HCT116 (cell line): ENCODE measurements at regions not wholly inside any gene's neighbourhood (a gene's known extent, or its start where the extent isn't known, plus 50 kb on each side); places are given as distances from the start of the nearest gene placed in this dataset.

Experiments
- ATAC-seq: fragments of 200-7000 bp; cut with Tn5 transposase; 2 replicates; pipeline ENCODE4 v1.9.1; 2020; ENCODE audit warnings: mild to moderate bottlenecking, moderate library complexity
- BruUV-seq: library from RNA; stranded (reverse); fragments of 400-500 nt; replicated peaks from 2 replicates; lab custom pipeline; 2021; lab: Mats Ljungman, UMichigan
- CTCF ChIA-PET: fragments of 300-600 bp; sonication (Branson Sonifier 250); formaldehyde crosslinking; loops from one replicate; lab custom pipeline; 2021; ENCODE audit warnings: antibody characterized with exemption; lab: Charles Lee
- POLR2A ChIA-PET: fragments of 300-600, 350-600 bp; sonication (Branson Sonifier 250); formaldehyde crosslinking; loops from one replicate; lab custom pipeline; 2021; ENCODE audit warnings: antibody characterized with exemption; lab: Charles Lee
- RAD21 ChIA-PET, 2 experiments: fragments of 300-600 bp; sonication (Branson Sonifier 250); formaldehyde crosslinking; loops; one replicate each; lab custom pipeline; 2023; ENCODE audit warnings: low total read pairs in 2 of 2; ENCODE audit not compliant: uncharacterized antibody in 2 of 2, unreplicated experiment in 2 of 2, low non-redundant PET in 1 of 2; lab: Charles Lee
- DNase-seq: peaks from one replicate; pipeline ENCODE4 v3.0.0-alpha.2; 2010; ENCODE audit warnings: low read depth, low spot score
- H2AFZ ChIP-seq: fragments of 200-600 bp; shearing (Covaris generic), sonication (generic); 2 replicates; pipeline ENCODE4 v1.6.1; 2017; ENCODE audit warnings: low read depth, mixed run types, mixed read lengths, antibody characterized with exemption, low read length; ENCODE audit not compliant: poor library complexity, severe bottlenecking
- H3K27ac ChIP-seq: 2 replicates; pipeline ENCODE4 v1.5.1; 2012; ENCODE audit warnings: low read depth, low read length
- H3K27me3 ChIP-seq: fragments of 200-600 bp; sonication (generic); 2 replicates; pipeline ENCODE4 v1.6.1; 2016; ENCODE audit warnings: mixed run types, low read length, mixed read lengths; ENCODE audit not compliant: insufficient read depth
- H3K36me3 ChIP-seq, 2 experiments: fragments of 200-500 bp in 1 of 2; fragments of 200-600 bp in 1 of 2; sonication (Bioruptor generic) in 1 of 2; sonication (generic) in 1 of 2; 2 replicates each; pipeline versions ENCODE4 v1.5.1 to v1.6.1; 2014 to 2016; ENCODE audit warnings: low read length in 2 of 2, inconsistent platforms in 1 of 2, mixed read lengths in 1 of 2, mixed run types in 1 of 2; ENCODE audit not compliant: insufficient read depth in 2 of 2, control insufficient read depth in 1 of 2
- H3K4me1 ChIP-seq, 2 experiments: fragments of 200-600 bp in 1 of 2; sonication (generic) in 1 of 2; 2 replicates each; pipeline versions ENCODE4 v1.5.1 to v1.6.1; 2012 to 2017; ENCODE audit warnings: low read length in 2 of 2, inconsistent platforms in 1 of 2, mild to moderate bottlenecking in 1 of 2, mixed read lengths in 1 of 2, mixed run types in 1 of 2, moderate library complexity in 1 of 2; ENCODE audit not compliant: insufficient read depth in 2 of 2, control insufficient read depth in 1 of 2
- H3K4me2 ChIP-seq: fragments of 200-600 bp; sonication (generic); 2 replicates; pipeline ENCODE4 v1.6.1; 2017; ENCODE audit warnings: mixed run types, low read length, mixed read lengths
- H3K4me3 ChIP-seq, 2 experiments: fragments of 200-600 bp in 1 of 2; sonication (generic) in 1 of 2; replicated peaks in 1 of 2; 2 replicates each; pipeline ENCODE4 v1.5.1; 2011 to 2016; ENCODE audit warnings: low read length in 2 of 2, control low read depth in 1 of 2, low read depth in 1 of 2, mild to moderate bottlenecking in 1 of 2, mixed read lengths in 1 of 2, mixed run types in 1 of 2
- H3K79me2 ChIP-seq: fragments of 200-600 bp; sonication (generic); 2 replicates; pipeline ENCODE4 v1.6.1; 2017; ENCODE audit warnings: mild to moderate bottlenecking, mixed run types, low read length, moderate library complexity, mixed read lengths; ENCODE audit not compliant: insufficient read depth
- H3K9ac ChIP-seq: fragments of 200-600 bp; sonication (generic); 2 replicates; pipeline ENCODE4 v1.6.1; 2016; ENCODE audit warnings: low read length, mixed read lengths
- H3K9me2 ChIP-seq: fragments of 200-600 bp; sonication (generic), shearing (Covaris generic); 2 replicates; pipeline ENCODE4 v1.6.1; 2017; ENCODE audit warnings: mixed run types, mild to moderate bottlenecking, moderate library complexity; ENCODE audit not compliant: insufficient read depth
- H3K9me3 ChIP-seq, 2 experiments: fragments of 200-500 bp in 1 of 2; fragments of 200-600 bp in 1 of 2; sonication (Bioruptor generic) in 1 of 2; sonication (generic) in 1 of 2; 2 replicates each; pipeline ENCODE4 v1.6.1; 2014 to 2017; ENCODE audit warnings: low read length in 2 of 2, mixed read lengths in 2 of 2, inconsistent platforms in 1 of 2, low read depth in 1 of 2, mild to moderate bottlenecking in 1 of 2, mixed run types in 1 of 2, moderate library complexity in 1 of 2; ENCODE audit not compliant: control insufficient read depth in 1 of 2, insufficient read depth in 1 of 2
- H4K20me1 ChIP-seq: fragments of 200-600 bp; sonication (generic), shearing (Covaris generic); 2 replicates; pipeline ENCODE4 v1.6.1; 2017; ENCODE audit warnings: mixed run types, mild to moderate bottlenecking, moderate library complexity; ENCODE audit not compliant: insufficient read depth
- CEBPB ChIP-seq: IDR thresholded peaks from 2 replicates; pipeline ENCODE4 v1.6.1; 2012; ENCODE audit warnings: low read depth
- EGR1 ChIP-seq: IDR thresholded peaks from 2 replicates; pipeline ENCODE4 v1.6.1; 2012; ENCODE audit warnings: low read depth
- EZH2 ChIP-seq: fragments of 200-600 bp; sonication (generic); IDR thresholded peaks from 2 replicates; pipeline ENCODE4 v1.6.1; 2017; ENCODE audit warnings: antibody characterized with exemption, mixed run types
- EZH2phosphoT487 ChIP-seq: fragments of 200-600 bp; IDR thresholded peaks from 2 replicates; pipeline ENCODE4 v1.6.1; 2018; ENCODE audit warnings: antibody characterized with exemption, borderline replicate concordance
- FOSL1 ChIP-seq: IDR thresholded peaks from 2 replicates; pipeline ENCODE4 v1.6.1; 2012; ENCODE audit warnings: low read depth
- JUND ChIP-seq: IDR thresholded peaks from 2 replicates; pipeline ENCODE4 v1.6.1; 2012
- MAX ChIP-seq: IDR thresholded peaks from 2 replicates; pipeline ENCODE4 v1.6.1; 2012
- POLR2A ChIP-seq: IDR thresholded peaks from 2 replicates; pipeline ENCODE4 v1.7.0; 2011; ENCODE audit warnings: borderline replicate concordance; ENCODE audit not compliant: insufficient read depth, insufficient read length; ENCODE audit errors: extremely low read depth
- RAD21 ChIP-seq: IDR thresholded peaks from 2 replicates; pipeline ENCODE4 v1.6.1; 2012; ENCODE audit warnings: low read depth, mild to moderate bottlenecking
- SRF ChIP-seq: IDR thresholded peaks from 2 replicates; pipeline ENCODE4 v1.6.1; 2012; ENCODE audit warnings: low read depth
- YY1 ChIP-seq: IDR thresholded peaks from 2 replicates; pipeline ENCODE4 v1.6.1; 2011; ENCODE audit warnings: low read length, low read depth, moderate library complexity, mild to moderate bottlenecking; ENCODE audit not compliant: insufficient replicate concordance; ENCODE audit errors: extremely low read depth
- ZBTB33 ChIP-seq: IDR thresholded peaks from 2 replicates; pipeline ENCODE4 v1.6.1; 2011; ENCODE audit warnings: mild to moderate bottlenecking, low read length, moderate library complexity; ENCODE audit not compliant: insufficient replicate concordance; ENCODE audit errors: extremely low read depth
- ZFX ChIP-seq: fragments of 450-650 bp; IDR thresholded peaks from 2 replicates; pipeline ENCODE4 v1.6.1; 2017
- intact Hi-C: fragments of 100-400 bp; cut with micrococcal nuclease; formaldehyde crosslinking; loops from 2 replicates; pipeline ENCODE4 v1.10.0; 2022
- TF ChIP-seq, protein P1 (sequence below), 3 experiments: fragments of 200-600 bp in 1 of 3; sonication (generic) in 1 of 3; IDR thresholded peaks in 2 of 3; conservative IDR thresholded peaks in 1 of 3; 2 replicates each; pipeline ENCODE4 v1.5.1; 2012 to 2017; ENCODE audit warnings: low read depth in 2 of 3, low read length in 2 of 3, antibody characterized with exemption in 1 of 3, borderline replicate concordance in 1 of 3, control low read depth in 1 of 3, mild to moderate bottlenecking in 1 of 3, mixed read lengths in 1 of 3, mixed run types in 1 of 3, moderate library complexity in 1 of 3; ENCODE audit not compliant: insufficient read depth in 1 of 3

DNA sequence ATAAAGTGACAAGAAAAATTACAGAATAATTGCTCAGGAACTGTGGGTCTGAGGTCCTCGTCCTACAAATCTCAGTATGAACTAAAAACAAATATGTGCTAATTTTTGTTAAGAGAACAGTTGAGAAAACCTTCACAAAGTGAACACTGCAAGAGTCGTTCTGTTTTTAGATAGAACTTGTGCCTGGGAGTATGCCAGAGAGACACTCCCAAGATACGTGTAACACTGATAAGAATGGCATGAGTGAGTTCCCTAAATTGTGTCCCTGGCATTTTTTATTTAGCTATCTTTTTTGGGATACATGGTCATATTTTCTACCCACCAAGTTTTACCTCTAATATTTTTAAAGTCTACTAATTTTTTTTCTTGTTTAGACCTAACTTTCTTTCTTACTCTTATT, 860.0 kb upstream of the NR2F2 start:
- POLR2A ChIA-PET: no interaction called here
- CTCF ChIA-PET: no interaction called here
- no peaks in the 10 kb centered on the region for H3K27me3 ChIP-seq
- no peak overlapping the region for H3K27ac ChIP-seq
- no peak overlapping the region for H3K9ac ChIP-seq
- RAD21 ChIA-PET: no interaction called here
- H3K4me1 ChIP-seq: no peaks in the 10 kb centered on the region
- no peak overlapping the region for H2AFZ ChIP-seq
- H3K36me3 ChIP-seq: no peaks in the 10 kb centered on the region
- BruUV-seq: no TSS peak
- H3K4me3 ChIP-seq: no peak overlapping the region
- H4K20me1 ChIP-seq: no peaks in the 10 kb centered on the region
- H3K79me2 ChIP-seq: no peaks in the 10 kb centered on the region
- intact Hi-C loops: no loop called here
- H3K9me2 ChIP-seq: no peaks in the 10 kb centered on the region
- no peaks in the 10 kb centered on the region for H3K9me3 ChIP-seq
- H3K4me2 ChIP-seq: no peak overlapping the region
- ATAC-seq (no peak), DNase-seq (no peak)
- TF ChIP-seq POLR2A: no peak
- no peak for TF ChIP-seq EZH2
- TF ChIP-seq EGR1: no peak
- no peak for TF ChIP-seq SRF
- TF ChIP-seq MAX: no peak
- TF ChIP-seq CEBPB: no peak
- TF ChIP-seq, protein P1, sequence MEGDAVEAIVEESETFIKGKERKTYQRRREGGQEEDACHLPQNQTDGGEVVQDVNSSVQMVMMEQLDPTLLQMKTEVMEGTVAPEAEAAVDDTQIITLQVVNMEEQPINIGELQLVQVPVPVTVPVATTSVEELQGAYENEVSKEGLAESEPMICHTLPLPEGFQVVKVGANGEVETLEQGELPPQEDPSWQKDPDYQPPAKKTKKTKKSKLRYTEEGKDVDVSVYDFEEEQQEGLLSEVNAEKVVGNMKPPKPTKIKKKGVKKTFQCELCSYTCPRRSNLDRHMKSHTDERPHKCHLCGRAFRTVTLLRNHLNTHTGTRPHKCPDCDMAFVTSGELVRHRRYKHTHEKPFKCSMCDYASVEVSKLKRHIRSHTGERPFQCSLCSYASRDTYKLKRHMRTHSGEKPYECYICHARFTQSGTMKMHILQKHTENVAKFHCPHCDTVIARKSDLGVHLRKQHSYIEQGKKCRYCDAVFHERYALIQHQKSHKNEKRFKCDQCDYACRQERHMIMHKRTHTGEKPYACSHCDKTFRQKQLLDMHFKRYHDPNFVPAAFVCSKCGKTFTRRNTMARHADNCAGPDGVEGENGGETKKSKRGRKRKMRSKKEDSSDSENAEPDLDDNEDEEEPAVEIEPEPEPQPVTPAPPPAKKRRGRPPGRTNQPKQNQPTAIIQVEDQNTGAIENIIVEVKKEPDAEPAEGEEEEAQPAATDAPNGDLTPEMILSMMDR (IDR thresholded peaks at IDR 0.05 in 2 of 3, conservative IDR thresholded peaks at IDR 0.05 in 1 of 3; ENCODE audit: borderline replicate concordance in 1 of 3, insufficient read depth in 1 of 3, low read depth in 2 of 3, low read length in 2 of 3): no peak
- no peak for TF ChIP-seq YY1
- TF ChIP-seq ZBTB33: no peak
- TF ChIP-seq ZFX: no peak
- TF ChIP-seq FOSL1: no peak
- TF ChIP-seq RAD21: no peak
- TF ChIP-seq JUND: no peak
- no peak for TF ChIP-seq EZH2phosphoT487
